OCI-LY3 (cell line): ENCODE measurements at regions not wholly inside any gene's neighbourhood (a gene's known extent, or its start where the extent isn't known, plus 50 kb on each side); places are given as distances from the start of the nearest gene placed in this dataset.

Experiments
- CTCF ChIP-seq: fragments of 200-600, 300-600 bp; sonication (generic); IDR thresholded peaks from 2 replicates; pipeline ENCODE4 v1.5.1; 2014; ENCODE audit warnings: antibody characterized with exemption, low read length, low read depth
- EZH2phosphoT487 ChIP-seq: fragments of 200-600 bp; shearing (Covaris generic); IDR thresholded peaks from 2 replicates; pipeline ENCODE4 v1.6.1; 2018; ENCODE audit warnings: antibody characterized with exemption, mixed run types, low read depth

DNA sequence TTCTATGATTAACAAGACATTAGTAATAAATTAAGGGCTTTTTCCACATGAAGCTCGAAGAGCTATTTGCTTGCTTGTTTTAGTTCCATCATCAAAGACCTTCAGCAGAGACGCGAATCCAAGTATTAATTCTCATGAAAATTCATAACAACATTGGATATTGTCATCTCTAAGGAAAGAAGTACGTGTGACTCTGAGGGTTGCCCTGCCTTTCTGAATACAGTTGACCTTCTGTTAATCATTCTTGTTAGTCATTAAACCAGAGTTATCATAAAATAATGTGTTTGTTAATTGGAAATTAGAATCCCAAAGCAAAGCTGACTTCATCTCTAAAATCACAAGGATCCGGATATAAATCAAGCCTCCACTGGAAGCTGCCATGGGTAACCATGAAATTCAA lies 222.5 kb downstream of the ZNF608 start:
- TF ChIP-seq CTCF (no peak), EZH2phosphoT487 (no peak)
